HG03342 (cell line): ENCODE measurements at regions not wholly inside any gene's neighbourhood (a gene's known extent, or its start where the extent isn't known, plus 50 kb on each side); places are given as distances from the start of the nearest gene placed in this dataset.
"Not testable (repeated sequence)": the region's sequence is repeated elsewhere in the genome, so short reads cannot be mapped to it uniquely, and the experiment has no call there.

Experiments used
- ATAC-seq: cut with Tn5 transposase; IDR thresholded peaks from one replicate; pipeline ENCODE4 v1.9.1; 2021; ENCODE audit warnings: mild to moderate bottlenecking, moderate library complexity; ENCODE audit not compliant: unreplicated experiment

DNA sequence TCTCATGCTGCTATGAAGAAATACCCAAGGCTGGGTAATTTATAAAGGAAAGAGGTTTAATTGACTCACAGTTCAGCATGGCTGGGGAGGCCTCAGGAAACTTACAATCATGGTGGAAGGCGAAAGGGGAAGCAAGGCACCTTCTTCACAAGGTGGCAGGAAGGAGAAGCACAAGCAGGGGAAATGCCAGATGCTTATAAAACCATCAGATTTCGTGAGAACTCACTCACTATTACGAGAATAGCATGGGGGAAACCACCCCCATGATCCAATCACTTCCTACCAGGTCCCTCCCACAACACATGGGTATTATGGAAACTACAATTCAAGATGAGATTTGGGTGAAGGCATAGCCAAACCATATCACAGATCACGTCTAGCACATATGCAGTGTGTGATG lies 61.8 kb upstream of the MARCKS start:
- ATAC-seq = not testable (repeated sequence)

DNA sequence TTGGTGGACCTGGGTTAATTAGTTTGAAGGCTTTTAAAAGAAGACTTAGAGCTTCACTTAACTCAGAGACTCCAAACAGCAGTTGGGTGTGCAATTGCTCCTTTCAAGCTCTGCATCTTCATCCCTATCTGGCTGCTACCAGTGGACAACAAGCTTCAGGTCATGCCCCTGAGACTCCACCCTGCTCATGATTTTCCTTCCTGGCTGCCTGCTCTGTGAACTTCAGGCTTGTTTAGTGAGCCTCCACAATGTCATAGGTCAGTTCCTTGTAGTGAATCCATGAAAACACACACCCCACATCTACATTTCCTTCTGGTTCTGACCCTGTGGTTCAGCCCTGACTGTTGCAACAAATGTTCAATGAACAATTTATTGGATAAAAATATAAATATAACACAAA lies 61.1 kb upstream of the MARCKS start:
- ATAC-seq = no peak

DNA sequence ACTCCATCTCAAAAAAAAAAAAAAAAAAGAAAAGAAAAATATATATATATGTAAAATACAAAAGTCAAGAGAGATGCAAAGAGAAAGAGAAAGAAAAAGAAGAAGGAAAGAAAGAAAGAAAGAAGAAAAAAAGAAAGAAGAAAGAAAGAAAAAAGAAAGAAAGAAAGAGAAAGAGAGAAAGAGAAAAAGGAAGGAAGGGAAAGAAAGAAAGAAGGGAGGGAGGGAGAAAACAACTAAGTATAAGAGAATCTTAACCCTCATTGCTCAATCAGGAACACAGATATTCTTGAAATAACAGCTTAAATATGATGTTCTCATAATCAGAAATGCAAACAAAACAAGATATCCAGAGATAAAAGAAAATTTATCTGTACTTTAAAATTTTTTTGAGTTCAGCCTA lies 54.4 kb upstream of the MARCKS start:
- ATAC-seq = no peak

DNA sequence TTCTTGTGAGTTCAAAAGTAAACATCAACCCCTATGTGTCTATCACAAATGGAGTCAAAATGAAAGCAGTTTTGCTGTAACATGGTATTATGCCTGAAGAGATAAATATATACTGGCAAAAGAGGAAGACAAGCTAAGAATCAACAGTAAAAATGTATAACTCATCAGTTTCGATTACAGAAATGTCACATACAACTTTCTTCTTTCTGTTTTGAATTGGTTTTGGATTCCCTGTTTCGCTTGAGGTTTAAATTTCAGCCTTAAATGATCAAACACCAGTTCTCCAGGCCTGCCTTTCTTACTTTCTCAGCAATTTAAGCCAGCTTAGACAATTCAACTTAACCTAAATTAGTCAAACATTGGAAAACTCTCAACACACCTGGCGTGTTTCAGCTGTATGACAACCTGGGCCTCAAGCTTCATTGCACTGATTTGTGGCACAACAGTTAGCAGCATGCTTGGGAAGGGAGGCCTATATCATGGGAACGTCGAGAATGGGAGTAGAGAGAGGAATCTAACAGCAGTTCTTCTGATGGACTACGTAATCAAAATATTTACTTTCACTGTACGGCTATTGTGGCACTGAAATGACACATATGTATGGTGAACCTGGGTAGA lies 51.9 kb upstream of the MARCKS start:
- ATAC-seq = peak; percentile 90

DNA sequence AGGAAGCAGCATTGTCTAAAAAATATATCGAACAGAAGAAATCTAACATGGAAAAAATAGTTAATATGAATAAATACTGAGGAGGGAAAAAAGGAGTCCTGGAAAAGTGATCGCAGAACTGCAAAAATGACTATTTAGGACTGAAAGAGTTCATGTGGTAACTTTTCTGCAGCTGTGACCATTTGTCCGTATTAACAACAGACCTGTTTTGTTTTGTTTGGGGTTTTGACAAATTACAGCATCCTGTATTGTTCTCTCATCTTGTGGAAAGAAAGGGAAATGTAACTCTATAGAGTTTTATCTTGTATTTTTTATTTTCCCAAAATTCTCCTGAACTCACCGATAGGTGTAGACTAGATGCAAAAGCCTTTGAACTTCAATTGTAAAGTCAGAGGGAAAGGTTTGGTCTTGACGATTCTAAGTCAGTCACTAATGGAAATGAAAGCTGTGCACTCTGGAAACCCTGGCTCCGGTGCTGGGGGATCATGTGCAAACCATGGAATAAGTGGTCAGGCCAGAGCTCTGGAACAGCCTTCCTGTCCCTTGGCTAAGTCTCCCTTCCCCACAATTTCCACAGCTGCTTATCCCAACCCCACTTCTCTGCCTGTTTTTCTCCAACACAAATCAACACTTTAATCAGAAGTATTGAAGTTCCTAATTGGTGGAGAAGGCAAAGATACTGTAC lies 51.2 kb upstream of the MARCKS start:
- no peak for ATAC-seq
